ENCODE measurements at regions not wholly inside any gene's neighbourhood (a gene's known extent, or its start where the extent isn't known, plus 50 kb on each side); places are given as distances from the start of the nearest gene placed in this dataset.

DNA sequence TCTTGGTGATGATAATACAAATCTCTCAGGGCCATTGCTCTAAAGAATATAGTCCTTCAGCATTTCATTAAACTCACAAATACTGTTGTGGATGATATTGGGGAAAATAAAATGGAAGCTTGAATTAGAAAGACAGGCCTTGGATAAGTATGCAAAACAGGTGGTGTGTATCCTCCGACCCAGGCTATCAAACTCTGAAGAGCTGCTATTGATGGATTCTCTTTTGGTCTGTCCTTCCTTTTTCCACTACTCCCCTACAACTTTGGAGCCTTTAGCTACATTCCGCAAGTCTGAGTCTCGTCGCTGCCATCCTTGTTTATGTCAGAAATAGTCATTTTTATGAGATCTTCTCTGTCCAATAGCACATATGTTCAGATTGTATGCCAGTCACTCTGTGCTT is 351.6 kb downstream of the KCNJ2 start:
- TF ChIP-seq, protein P1, sequence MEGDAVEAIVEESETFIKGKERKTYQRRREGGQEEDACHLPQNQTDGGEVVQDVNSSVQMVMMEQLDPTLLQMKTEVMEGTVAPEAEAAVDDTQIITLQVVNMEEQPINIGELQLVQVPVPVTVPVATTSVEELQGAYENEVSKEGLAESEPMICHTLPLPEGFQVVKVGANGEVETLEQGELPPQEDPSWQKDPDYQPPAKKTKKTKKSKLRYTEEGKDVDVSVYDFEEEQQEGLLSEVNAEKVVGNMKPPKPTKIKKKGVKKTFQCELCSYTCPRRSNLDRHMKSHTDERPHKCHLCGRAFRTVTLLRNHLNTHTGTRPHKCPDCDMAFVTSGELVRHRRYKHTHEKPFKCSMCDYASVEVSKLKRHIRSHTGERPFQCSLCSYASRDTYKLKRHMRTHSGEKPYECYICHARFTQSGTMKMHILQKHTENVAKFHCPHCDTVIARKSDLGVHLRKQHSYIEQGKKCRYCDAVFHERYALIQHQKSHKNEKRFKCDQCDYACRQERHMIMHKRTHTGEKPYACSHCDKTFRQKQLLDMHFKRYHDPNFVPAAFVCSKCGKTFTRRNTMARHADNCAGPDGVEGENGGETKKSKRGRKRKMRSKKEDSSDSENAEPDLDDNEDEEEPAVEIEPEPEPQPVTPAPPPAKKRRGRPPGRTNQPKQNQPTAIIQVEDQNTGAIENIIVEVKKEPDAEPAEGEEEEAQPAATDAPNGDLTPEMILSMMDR (IDR thresholded peaks at IDR 0.05): no peak
- TF ChIP-seq EZH2 (IDR thresholded peaks at IDR 0.05; ENCODE audit: borderline replicate concordance, insufficient read depth, low read depth, low read length, poor library complexity, severe bottlenecking): no peak

Measured in B cell (primary cell).